Small intestine (tissue), 7 donors: ENCODE measurements at regions not wholly inside any gene's neighbourhood (a gene's known extent, or its start where the extent isn't known, plus 50 kb on each side); places are given as distances from the start of the nearest gene placed in this dataset.

ENCODE experiments used
- DNase-seq, 2 donors: peaks; one replicate each; pipeline versions ENCODE4 v3.0.0 to v3.0.0-alpha.2; 2013
- FAIRE-seq: peaks from 2 replicates; lab custom pipeline; 2012; peaks lifted over from hg19 to GRCh38; lab: Jason Lieb, UNC
- H3K27ac ChIP-seq, 3 donors: one replicate each; pipeline ENCODE4 v1.5.1; 2013; ENCODE audit warnings: low read length in 2 of 3, mild to moderate bottlenecking in 2 of 3, control low read depth in 1 of 3, inconsistent platforms in 1 of 3, low read depth in 1 of 3, moderate library complexity in 1 of 3
- H3K27me3 ChIP-seq, 3 donors: one replicate each; pipeline ENCODE4 v1.6.1; 2013; ENCODE audit warnings: low read length in 3 of 3, inconsistent platforms in 1 of 3; ENCODE audit not compliant: control insufficient read depth in 3 of 3, insufficient read depth in 3 of 3
- H3K36me3 ChIP-seq, 3 donors: one replicate each; pipeline ENCODE4 v1.6.1; 2013; ENCODE audit warnings: low read length in 3 of 3, inconsistent platforms in 1 of 3, low read depth in 1 of 3, mild to moderate bottlenecking in 1 of 3, moderate library complexity in 1 of 3; ENCODE audit not compliant: control insufficient read depth in 3 of 3, insufficient read depth in 2 of 3
- H3K4me1 ChIP-seq, 3 donors: one replicate each; pipeline ENCODE4 v1.6.1; 2013; ENCODE audit warnings: low read length in 2 of 3, inconsistent platforms in 1 of 3, low read depth in 1 of 3, mild to moderate bottlenecking in 1 of 3, moderate library complexity in 1 of 3; ENCODE audit not compliant: control insufficient read depth in 3 of 3, insufficient read depth in 2 of 3
- H3K4me3 ChIP-seq, 3 donors: one replicate each; pipeline ENCODE4 v1.5.1; 2013; ENCODE audit warnings: low read length in 3 of 3, control low read depth in 1 of 3, inconsistent platforms in 1 of 3, low read depth in 1 of 3, mild to moderate bottlenecking in 1 of 3, moderate library complexity in 1 of 3
- H3K9me3 ChIP-seq, 2 donors: one replicate each; pipeline ENCODE4 v1.6.1; 2013; ENCODE audit warnings: low read depth in 1 of 2, low read length in 1 of 2; ENCODE audit not compliant: control insufficient read depth in 2 of 2, insufficient read depth in 1 of 2
- WGBS, 3 donors: extraction: QIAGEN DNeasy Blood & Tissue Kit; methylation state at CpG; one replicate each; pipeline ENCODE4 v1.1.7; 2013; 5-methylcytosine and 5-hydroxymethylcytosine counted together
- donor health status: healthy with polysubstance abuse.
- donor health status: control.
- donor health status: control.
- donor health status: Bipolar disorder and iron deficiency.
- donor health status: healthy.

GRCh38 chr1:5548266-5548665, 444.0 kb downstream of the NPHP4 start:
- no peak overlapping the region for H3K27ac ChIP-seq
- DNase-seq (no peak), FAIRE-seq (no peak)
- no peaks in the 10 kb centered on the region for H3K36me3 ChIP-seq
- H3K4me1 ChIP-seq: no peaks in the 10 kb centered on the region
- H3K9me3 ChIP-seq: peaks cover 0 to 1% of the 10 kb centered on the region in 2 donors
- no peak overlapping the region for H3K4me3 ChIP-seq
- H3K27me3 ChIP-seq: peaks cover 0 to 1% (median 0%) of the 10 kb centered on the region in 3 donors

DNA sequence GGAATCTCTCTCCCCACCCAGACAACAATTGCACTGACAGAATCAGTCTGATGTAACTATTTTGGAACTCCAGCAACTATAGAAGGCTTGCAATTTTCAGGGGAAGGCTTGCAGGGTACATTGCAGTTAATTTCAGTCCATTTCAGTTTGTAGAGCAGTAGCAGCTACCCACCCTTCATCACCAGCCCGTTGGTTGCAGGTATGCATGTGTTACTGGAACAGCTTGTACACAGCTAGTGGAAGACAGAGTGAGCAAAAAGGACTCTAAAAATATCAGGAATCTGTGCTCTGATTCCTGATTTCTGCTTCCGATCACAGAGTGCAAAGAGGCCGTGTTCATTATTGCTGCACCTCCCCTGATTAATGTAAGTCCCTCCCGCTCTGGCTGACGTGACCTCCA, 449.0 kb downstream of the NPHP4 start:
- H3K4me1 ChIP-seq: no peaks in the 10 kb centered on the region
- 50 to 64% (median 52%) methylated on average over 5 of the region's 5 CpGs for WGBS, 3 donors
- H3K9me3 ChIP-seq: no peaks in the 10 kb centered on the region
- FAIRE-seq: no peak
- DNase-seq: no peak
- H3K27me3 ChIP-seq: peaks cover 0 to 1% (median 0%) of the 10 kb centered on the region in 3 donors
- H3K36me3 ChIP-seq: no peaks in the 10 kb centered on the region
- no peak overlapping the region for H3K27ac ChIP-seq
- H3K4me3 ChIP-seq: no peak overlapping the region

DNA sequence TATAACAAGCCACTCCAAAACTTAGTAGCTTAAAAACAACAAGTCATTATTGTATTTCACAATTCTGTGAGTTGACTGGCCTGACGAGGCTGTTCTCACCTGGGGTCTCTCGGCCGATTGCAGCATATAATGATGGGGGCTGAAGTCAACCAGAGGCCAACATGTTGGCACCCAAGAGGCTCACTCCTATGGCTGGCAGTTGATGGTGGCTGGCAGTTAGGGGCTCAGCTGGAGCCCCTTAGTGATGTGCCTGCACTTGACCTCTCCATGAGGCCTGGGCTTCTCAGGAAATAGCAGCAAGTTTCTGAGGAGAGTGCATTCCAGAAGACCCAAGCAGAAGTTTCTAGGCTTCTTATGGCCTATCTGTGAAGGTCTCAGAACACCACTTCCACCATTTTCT, 459.4 kb downstream of the NPHP4 start:
- no peak overlapping the region for H3K27ac ChIP-seq
- H3K27me3 ChIP-seq: no peaks in the 10 kb centered on the region
- DNase-seq: no peak
- H3K4me1 ChIP-seq: no peaks in the 10 kb centered on the region
- 75 to 92% (median 90%) methylated on average over 3 of the region's 3 CpGs for WGBS, 3 donors
- H3K36me3 ChIP-seq: no peaks in the 10 kb centered on the region
- FAIRE-seq: no peak
- H3K4me3 ChIP-seq: no peak overlapping the region
- H3K9me3 ChIP-seq: peaks cover 0 to 6% of the 10 kb centered on the region in 2 donors

DNA sequence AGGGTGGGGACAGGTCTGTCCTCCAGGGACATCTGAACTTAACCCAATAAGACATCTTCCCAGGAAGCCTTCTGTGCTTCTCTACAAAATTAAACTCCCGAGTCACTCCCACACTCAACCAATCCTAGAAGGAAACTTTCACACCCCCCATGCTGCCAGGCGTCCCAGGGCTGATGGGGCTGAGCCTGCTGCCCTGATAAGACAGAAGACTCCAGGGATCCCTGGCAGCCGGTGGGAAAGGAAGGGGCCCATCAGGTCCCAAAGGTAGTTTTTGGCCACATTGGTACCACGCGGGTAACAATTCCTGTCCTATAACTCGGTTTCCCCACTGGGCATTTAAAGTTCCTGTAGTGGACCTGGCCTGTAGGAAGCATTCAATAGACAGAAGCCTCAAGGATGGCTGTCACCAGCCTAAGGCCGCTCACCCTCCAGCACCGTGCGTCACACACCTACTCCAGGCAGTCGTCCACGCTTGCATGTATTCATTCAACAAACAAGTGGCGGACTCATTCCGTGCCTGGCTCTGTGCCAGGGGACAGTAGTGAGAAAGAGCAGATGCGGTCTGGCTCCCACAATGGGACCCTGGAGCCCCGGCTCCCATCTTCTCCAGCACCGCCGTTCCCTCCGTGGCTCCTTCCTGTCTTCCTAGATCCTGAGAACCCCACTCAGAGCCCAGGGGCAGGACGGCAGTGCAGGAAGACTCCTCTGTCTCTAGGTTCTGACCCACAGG, 465.2 kb downstream of the NPHP4 start:
- Histone ChIP-seq H3K4me1 (no peaks in the 10 kb centered on the region), H3K4me3 (no peak overlapping the region), H3K36me3 (no peaks in the 10 kb centered on the region), H3K27ac (no peak overlapping the region), H3K27me3 (no peaks in the 10 kb centered on the region), H3K9me3 (peaks cover 0 to 6% of the 10 kb centered on the region in 2 donors)
- no peak for DNase-seq
- 74 to 77% (median 76%) methylated on average over 19 of the region's 19 CpGs for WGBS, 3 donors
- no peak for FAIRE-seq

DNA sequence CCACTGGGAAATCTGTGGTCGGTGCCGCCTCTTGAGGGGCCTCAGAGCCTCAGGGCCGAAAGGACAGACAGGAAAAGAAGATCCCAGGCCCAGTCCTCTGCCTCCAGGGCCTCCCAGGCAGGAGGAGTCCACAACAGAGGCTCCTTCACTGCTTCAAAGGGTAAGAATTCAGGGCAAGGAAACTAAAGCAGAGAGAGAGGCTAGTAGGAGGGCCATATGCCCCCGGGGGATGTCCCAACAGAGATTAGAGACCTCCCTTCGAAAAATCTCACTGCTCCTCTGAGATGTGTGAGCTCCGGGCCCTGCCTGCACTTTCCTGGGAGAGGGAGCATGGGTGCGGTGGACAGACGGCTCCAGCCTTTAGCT, 465.9 kb downstream of the NPHP4 start:
- H3K9me3 ChIP-seq: peaks cover 0 to 6% of the 10 kb centered on the region in 2 donors
- no peak overlapping the region for H3K27ac ChIP-seq
- no peaks in the 10 kb centered on the region for H3K4me1 ChIP-seq
- no peaks in the 10 kb centered on the region for H3K27me3 ChIP-seq
- DNase-seq: no peak
- 57 to 59% (median 58%) methylated on average over 8 of the region's 8 CpGs for WGBS, 3 donors
- no peak for FAIRE-seq
- H3K36me3 ChIP-seq: no peaks in the 10 kb centered on the region
- H3K4me3 ChIP-seq: no peak overlapping the region

GRCh38 chr1:5525597-5526384, 466.4 kb downstream of the NPHP4 start:
- Histone ChIP-seq H3K36me3 (no peaks in the 10 kb centered on the region), H3K27ac (no peak overlapping the region), H3K4me3 (no peak overlapping the region), H3K27me3 (no peaks in the 10 kb centered on the region), H3K4me1 (no peaks in the 10 kb centered on the region), H3K9me3 (peaks cover 0 to 6% of the 10 kb centered on the region in 2 donors)
- WGBS, 3 donors: 85% methylated on average over 27 of the region's 27 CpGs
- FAIRE-seq (no peak), DNase-seq (no peak)

- DNase-seq (no peak), FAIRE-seq (no peak)
- Histone ChIP-seq H3K4me1 (no peaks in the 10 kb centered on the region), H3K9me3 (no peaks in the 10 kb centered on the region), H3K27me3 (no peaks in the 10 kb centered on the region), H3K4me3 (no peak overlapping the region), H3K27ac (no peak overlapping the region), H3K36me3 (no peaks in the 10 kb centered on the region)
- 60 to 66% (median 65%) methylated on average over 14 of the region's 14 CpGs for WGBS, 3 donors
These were observed 469.6 kb downstream of the NPHP4 start for GRCh38 chr1:5522531-5523145.

GRCh38 chr1:5519366-5520135, 472.7 kb downstream of the NPHP4 start:
- no peak for DNase-seq
- 69 to 77% (median 74%) methylated on average over 10 of the region's 10 CpGs for WGBS, 3 donors
- FAIRE-seq: no peak

More at GRCh38 chr1:5519366-5520135, 472.7 kb downstream of the NPHP4 start:
- no peaks in the 10 kb centered on the region for H3K27me3 ChIP-seq
- no peaks in the 10 kb centered on the region for H3K9me3 ChIP-seq
- H3K36me3 ChIP-seq: no peaks in the 10 kb centered on the region
- H3K4me1 ChIP-seq: no peaks in the 10 kb centered on the region
- H3K4me3 ChIP-seq: no peak overlapping the region
- H3K27ac ChIP-seq: no peak overlapping the region
